ENCODE measurements at regions not wholly inside any gene's neighbourhood (a gene's known extent, or its start where the extent isn't known, plus 50 kb on each side); places are given as distances from the start of the nearest gene placed in this dataset.

DNA sequence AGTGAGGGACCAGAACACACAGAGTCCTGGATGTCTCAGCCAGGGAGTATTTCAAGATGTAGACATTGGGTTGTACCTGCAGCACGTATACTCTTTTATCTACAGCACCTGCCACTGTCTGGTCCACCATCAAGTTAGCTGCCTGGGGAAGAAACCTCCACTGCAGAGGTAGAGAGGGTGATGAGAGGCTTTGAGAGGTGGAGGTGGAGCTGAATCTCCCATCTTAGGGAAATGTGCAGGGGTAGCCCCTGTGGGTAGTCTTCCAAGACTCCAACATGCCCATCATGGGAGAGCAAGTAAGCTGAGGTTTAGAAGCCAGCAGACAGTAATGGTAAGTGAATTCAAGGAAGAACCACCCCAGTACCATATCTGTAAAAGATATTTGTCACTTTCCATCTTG is 93.3 kb upstream of the CELF4 start (continued):
- TF ChIP-seq, protein P1, sequence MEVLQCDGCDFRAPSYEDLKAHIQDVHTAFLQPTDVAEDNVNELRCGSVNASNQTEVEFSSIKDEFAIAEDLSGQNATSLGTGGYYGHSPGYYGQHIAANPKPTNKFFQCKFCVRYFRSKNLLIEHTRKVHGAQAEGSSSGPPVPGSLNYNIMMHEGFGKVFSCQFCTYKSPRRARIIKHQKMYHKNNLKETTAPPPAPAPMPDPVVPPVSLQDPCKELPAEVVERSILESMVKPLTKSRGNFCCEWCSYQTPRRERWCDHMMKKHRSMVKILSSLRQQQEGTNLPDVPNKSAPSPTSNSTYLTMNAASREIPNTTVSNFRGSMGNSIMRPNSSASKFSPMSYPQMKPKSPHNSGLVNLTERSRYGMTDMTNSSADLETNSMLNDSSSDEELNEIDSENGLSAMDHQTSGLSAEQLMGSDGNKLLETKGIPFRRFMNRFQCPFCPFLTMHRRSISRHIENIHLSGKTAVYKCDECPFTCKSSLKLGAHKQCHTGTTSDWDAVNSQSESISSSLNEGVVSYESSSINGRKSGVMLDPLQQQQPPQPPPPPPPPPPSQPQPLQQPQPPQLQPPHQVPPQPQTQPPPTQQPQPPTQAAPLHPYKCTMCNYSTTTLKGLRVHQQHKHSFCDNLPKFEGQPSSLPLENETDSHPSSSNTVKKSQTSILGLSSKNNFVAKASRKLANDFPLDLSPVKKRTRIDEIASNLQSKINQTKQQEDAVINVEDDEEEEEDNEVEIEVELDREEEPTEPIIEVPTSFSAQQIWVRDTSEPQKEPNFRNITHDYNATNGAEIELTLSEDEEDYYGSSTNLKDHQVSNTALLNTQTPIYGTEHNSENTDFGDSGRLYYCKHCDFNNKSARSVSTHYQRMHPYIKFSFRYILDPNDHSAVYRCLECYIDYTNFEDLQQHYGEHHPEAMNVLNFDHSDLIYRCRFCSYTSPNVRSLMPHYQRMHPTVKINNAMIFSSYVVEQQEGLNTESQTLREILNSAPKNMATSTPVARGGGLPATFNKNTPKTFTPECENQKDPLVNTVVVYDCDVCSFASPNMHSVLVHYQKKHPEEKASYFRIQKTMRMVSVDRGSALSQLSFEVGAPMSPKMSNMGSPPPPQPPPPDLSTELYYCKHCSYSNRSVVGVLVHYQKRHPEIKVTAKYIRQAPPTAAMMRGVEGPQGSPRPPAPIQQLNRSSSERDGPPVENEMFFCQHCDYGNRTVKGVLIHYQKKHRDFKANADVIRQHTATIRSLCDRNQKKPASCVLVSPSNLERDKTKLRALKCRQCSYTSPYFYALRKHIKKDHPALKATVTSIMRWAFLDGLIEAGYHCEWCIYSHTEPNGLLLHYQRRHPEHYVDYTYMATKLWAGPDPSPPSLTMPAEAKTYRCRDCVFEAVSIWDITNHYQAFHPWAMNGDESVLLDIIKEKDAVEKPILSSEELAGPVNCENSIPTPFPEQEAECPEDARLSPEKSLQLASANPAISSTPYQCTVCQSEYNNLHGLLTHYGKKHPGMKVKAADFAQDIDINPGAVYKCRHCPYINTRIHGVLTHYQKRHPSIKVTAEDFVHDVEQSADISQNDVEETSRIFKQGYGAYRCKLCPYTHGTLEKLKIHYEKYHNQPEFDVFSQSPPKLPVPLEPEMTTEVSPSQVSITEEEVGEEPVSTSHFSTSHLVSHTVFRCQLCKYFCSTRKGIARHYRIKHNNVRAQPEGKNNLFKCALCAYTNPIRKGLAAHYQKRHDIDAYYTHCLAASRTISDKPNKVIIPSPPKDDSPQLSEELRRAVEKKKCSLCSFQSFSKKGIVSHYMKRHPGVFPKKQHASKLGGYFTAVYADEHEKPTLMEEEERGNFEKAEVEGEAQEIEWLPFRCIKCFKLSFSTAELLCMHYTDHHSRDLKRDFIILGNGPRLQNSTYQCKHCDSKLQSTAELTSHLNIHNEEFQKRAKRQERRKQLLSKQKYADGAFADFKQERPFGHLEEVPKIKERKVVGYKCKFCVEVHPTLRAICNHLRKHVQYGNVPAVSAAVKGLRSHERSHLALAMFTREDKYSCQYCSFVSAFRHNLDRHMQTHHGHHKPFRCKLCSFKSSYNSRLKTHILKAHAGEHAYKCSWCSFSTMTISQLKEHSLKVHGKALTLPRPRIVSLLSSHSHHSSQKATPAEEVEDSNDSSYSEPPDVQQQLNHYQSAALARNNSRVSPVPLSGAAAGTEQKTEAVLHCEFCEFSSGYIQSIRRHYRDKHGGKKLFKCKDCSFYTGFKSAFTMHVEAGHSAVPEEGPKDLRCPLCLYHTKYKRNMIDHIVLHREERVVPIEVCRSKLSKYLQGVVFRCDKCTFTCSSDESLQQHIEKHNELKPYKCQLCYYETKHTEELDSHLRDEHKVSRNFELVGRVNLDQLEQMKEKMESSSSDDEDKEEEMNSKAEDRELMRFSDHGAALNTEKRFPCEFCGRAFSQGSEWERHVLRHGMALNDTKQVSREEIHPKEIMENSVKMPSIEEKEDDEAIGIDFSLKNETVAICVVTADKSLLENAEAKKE (CRISPR knock-in tag; IDR thresholded peaks at IDR 0.05) = no peak
- TF ChIP-seq EZH2phosphoT487 (IDR thresholded peaks at IDR 0.05; ENCODE audit: unreplicated experiment) (no peak), ZNF114 (CRISPR knock-in tag; IDR thresholded peaks at IDR 0.05) (no peak)

DNA sequence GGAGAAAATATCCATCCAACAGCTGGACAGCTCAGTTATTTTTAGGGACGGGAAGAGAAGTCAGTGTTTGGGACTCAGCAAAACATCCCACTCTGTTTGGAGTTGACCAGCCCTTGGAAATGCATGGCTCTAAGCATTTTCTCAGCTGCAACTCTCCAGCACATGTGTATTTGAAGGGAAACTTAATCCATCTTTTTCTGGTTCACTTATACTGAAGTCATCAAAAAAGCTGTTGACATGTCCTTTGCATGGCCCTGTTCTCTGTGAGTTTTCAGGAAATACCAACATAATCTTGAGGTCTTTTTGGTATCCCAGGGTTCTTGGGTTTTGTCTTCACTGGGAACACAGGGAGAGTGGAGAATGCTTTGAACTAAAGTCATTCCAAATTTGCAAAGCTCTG is 91.9 kb upstream of the CELF4 start:
- Histone ChIP-seq H3K36me3 (ENCODE audit: insufficient read depth) (no peaks in the 10 kb centered on the region), H3K4me1 (ENCODE audit: insufficient read depth) (0 out of 2 replicates have a peak, but pooled peaks cover 6% of the 10 kb centered on the region), H3K27me3 (ENCODE audit: insufficient read depth) (no peaks in the 10 kb centered on the region), H4K20me1 (replicated peaks; ENCODE audit: insufficient read depth) (no peaks in the 10 kb centered on the region), H3K9me2 (ENCODE audit: insufficient read depth) (peaks cover 11% of the 10 kb centered on the region; the same call in 1 of the 2 replicates), H3K4me2 (no peak overlapping the region), H3K79me2 (replicated peaks; ENCODE audit: insufficient read depth) (no peaks in the 10 kb centered on the region), H3K4me3 (no peak overlapping the region), H2AFZ (no peak overlapping the region), H3K27ac (ENCODE audit: low read depth) (no peak overlapping the region), H3F3A (replicated peaks; ENCODE audit: low read depth) (no peaks in the 10 kb centered on the region)
- ATAC-seq = no peak
- no peak overlapping the region for H3K4me3 Mint-ChIP-seq
- no peak overlapping the region for H3K27ac Mint-ChIP-seq
- H3K9me3 Mint-ChIP-seq = no peaks in the 10 kb centered on the region
- DNase-seq (ENCODE audit: low spot score) = no peak
- H3K4me1 Mint-ChIP-seq = peaks cover 26% of the 10 kb centered on the region
- no peaks in the 10 kb centered on the region for H3K36me3 Mint-ChIP-seq (ENCODE audit: low read depth)
- peaks cover 8% of the 10 kb centered on the region for H3K27me3 Mint-ChIP-seq (ENCODE audit: insufficient read depth, low read depth, poor library complexity)
- TF ChIP-seq POLR2AphosphoS5 (IDR thresholded peaks at IDR 0.05; ENCODE audit: low read depth) (no peak), ZNF114 (CRISPR knock-in tag; IDR thresholded peaks at IDR 0.05) (no peak), JUNB (IDR thresholded peaks at IDR 0.05; ENCODE audit: unreplicated experiment) (no peak), EZH2phosphoT487 (IDR thresholded peaks at IDR 0.05; ENCODE audit: unreplicated experiment) (no peak)
- TF ChIP-seq, protein P2, sequence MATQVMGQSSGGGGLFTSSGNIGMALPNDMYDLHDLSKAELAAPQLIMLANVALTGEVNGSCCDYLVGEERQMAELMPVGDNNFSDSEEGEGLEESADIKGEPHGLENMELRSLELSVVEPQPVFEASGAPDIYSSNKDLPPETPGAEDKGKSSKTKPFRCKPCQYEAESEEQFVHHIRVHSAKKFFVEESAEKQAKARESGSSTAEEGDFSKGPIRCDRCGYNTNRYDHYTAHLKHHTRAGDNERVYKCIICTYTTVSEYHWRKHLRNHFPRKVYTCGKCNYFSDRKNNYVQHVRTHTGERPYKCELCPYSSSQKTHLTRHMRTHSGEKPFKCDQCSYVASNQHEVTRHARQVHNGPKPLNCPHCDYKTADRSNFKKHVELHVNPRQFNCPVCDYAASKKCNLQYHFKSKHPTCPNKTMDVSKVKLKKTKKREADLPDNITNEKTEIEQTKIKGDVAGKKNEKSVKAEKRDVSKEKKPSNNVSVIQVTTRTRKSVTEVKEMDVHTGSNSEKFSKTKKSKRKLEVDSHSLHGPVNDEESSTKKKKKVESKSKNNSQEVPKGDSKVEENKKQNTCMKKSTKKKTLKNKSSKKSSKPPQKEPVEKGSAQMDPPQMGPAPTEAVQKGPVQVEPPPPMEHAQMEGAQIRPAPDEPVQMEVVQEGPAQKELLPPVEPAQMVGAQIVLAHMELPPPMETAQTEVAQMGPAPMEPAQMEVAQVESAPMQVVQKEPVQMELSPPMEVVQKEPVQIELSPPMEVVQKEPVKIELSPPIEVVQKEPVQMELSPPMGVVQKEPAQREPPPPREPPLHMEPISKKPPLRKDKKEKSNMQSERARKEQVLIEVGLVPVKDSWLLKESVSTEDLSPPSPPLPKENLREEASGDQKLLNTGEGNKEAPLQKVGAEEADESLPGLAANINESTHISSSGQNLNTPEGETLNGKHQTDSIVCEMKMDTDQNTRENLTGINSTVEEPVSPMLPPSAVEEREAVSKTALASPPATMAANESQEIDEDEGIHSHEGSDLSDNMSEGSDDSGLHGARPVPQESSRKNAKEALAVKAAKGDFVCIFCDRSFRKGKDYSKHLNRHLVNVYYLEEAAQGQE (IDR thresholded peaks at IDR 0.05; ENCODE audit: unreplicated experiment) = no peak
- TF ChIP-seq, protein P1 (CRISPR knock-in tag; IDR thresholded peaks at IDR 0.05) = no peak

Data from GM23338 (cell line).